ENCODE measurements at regions not wholly inside any gene's neighbourhood (a gene's known extent, or its start where the extent isn't known, plus 50 kb on each side); places are given as distances from the start of the nearest gene placed in this dataset.

- Histone ChIP-seq H3K27ac (no peak overlapping the region), H3K36me3 (no peaks in the 10 kb centered on the region), H3K9me3 (no peaks in the 10 kb centered on the region), H3K4me1 (peaks cover 2 to 7% of the 10 kb centered on the region in 2 donors), H3K4me3 (no peak overlapping the region), H3K27me3 (no peaks in the 10 kb centered on the region)
- intact Hi-C loops (cut with DNase I; ENCODE audit: low total_unique reads): no loop called here
- no peak for TF ChIP-seq CTCF (IDR thresholded peaks at IDR 0.05 in 4 of 5, conservative IDR thresholded peaks at IDR 0.05 in 1 of 5)
- no peak for TF ChIP-seq POLR2A (IDR thresholded peaks at IDR 0.05)
- no peak for ATAC-seq
- in situ Hi-C loops (cut with MboI; ENCODE audit: low sequenced_read_pairs in 4 of 4): no loop called here
- no peak for DNase-seq
Measured at GRCh38 chr6:117204903-117205302, 60.5 kb upstream of the VGLL2 start.

DNA sequence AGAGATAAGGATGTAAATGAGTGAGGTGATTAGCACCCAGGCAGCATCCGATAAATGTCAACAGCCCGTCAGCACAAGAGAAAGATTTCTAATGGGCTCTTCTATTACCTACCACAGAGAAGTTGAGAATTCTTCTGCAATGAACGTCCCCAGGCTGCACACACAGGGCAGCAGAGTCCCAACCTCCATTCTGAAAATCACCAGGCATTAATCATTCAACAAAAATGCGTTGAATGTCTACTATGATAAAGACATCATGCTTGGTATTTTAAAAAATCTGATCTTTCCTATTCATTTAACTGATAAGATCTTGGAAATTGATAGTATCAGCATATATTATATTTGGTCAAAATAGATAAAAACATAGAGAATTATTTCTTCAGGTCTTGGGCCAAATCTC lies 59.5 kb upstream of the VGLL2 start:
- TF ChIP-seq POLR2A (IDR thresholded peaks at IDR 0.05) (no peak), CTCF (IDR thresholded peaks at IDR 0.05 in 4 of 5, conservative IDR thresholded peaks at IDR 0.05 in 1 of 5) (no peak)
- Histone ChIP-seq H3K9me3 (no peaks in the 10 kb centered on the region), H3K4me3 (no peak overlapping the region), H3K27ac (no peak overlapping the region), H3K4me1 (no peaks in the 10 kb centered on the region), H3K36me3 (no peaks in the 10 kb centered on the region), H3K27me3 (no peaks in the 10 kb centered on the region)
- ATAC-seq (no peak), DNase-seq (no peak)
- in situ Hi-C loops (cut with MboI; ENCODE audit: low sequenced_read_pairs in 4 of 4) (no loop called here), intact Hi-C loops (cut with DNase I; ENCODE audit: low total_unique reads) (no loop called here)

GRCh38 chr6:117206522-117206921 lies 58.8 kb upstream of the VGLL2 start:
- H3K27ac ChIP-seq: no peak overlapping the region
- in situ Hi-C loops (cut with MboI; ENCODE audit: low sequenced_read_pairs in 4 of 4) (no loop called here), intact Hi-C loops (cut with DNase I; ENCODE audit: low total_unique reads) (no loop called here)
- H3K27me3 ChIP-seq: no peaks in the 10 kb centered on the region
- DNase-seq: no peak
- no peak for TF ChIP-seq POLR2A (IDR thresholded peaks at IDR 0.05)
- no peak for TF ChIP-seq CTCF (IDR thresholded peaks at IDR 0.05 in 4 of 5, conservative IDR thresholded peaks at IDR 0.05 in 1 of 5)
- no peak overlapping the region for H3K4me3 ChIP-seq
- H3K36me3 ChIP-seq: no peaks in the 10 kb centered on the region
- H3K9me3 ChIP-seq: no peaks in the 10 kb centered on the region
- no peak for ATAC-seq
- H3K4me1 ChIP-seq: no peaks in the 10 kb centered on the region

GRCh38 chr6:117206944-117207687 lies 58.2 kb upstream of the VGLL2 start:
- no peaks in the 10 kb centered on the region for H3K27me3 ChIP-seq
- H3K36me3 ChIP-seq: no peaks in the 10 kb centered on the region
- intact Hi-C loops (cut with DNase I; ENCODE audit: low total_unique reads) (no loop called here), in situ Hi-C loops (cut with MboI; ENCODE audit: low sequenced_read_pairs in 4 of 4) (no loop called here)
- no peaks in the 10 kb centered on the region for H3K4me1 ChIP-seq
- ATAC-seq: no peak
- no peak overlapping the region for H3K4me3 ChIP-seq
- no peak for DNase-seq
- TF ChIP-seq CTCF (IDR thresholded peaks at IDR 0.05 in 4 of 5, conservative IDR thresholded peaks at IDR 0.05 in 1 of 5): no peak
- TF ChIP-seq POLR2A (IDR thresholded peaks at IDR 0.05): no peak
- H3K27ac ChIP-seq: no peak overlapping the region
- H3K9me3 ChIP-seq: no peaks in the 10 kb centered on the region

- Histone ChIP-seq H3K4me1 (no peaks in the 10 kb centered on the region), H3K36me3 (no peaks in the 10 kb centered on the region), H3K27ac (no peak overlapping the region), H3K9me3 (no peaks in the 10 kb centered on the region), H3K27me3 (no peaks in the 10 kb centered on the region), H3K4me3 (no peak overlapping the region)
- no peak for TF ChIP-seq CTCF (IDR thresholded peaks at IDR 0.05 in 4 of 5, conservative IDR thresholded peaks at IDR 0.05 in 1 of 5)
- DNase-seq (no peak), ATAC-seq (no peak)
- in situ Hi-C loops (cut with MboI; ENCODE audit: low sequenced_read_pairs in 4 of 4) (no loop called here), intact Hi-C loops (cut with DNase I; ENCODE audit: low total_unique reads) (no loop called here)
Measured at GRCh38 chr6:117210279-117210678, 55.1 kb upstream of the VGLL2 start.

Data from gastrocnemius medialis (tissue), 4 donors.